K562 (cell line): ENCODE measurements at regions not wholly inside any gene's neighbourhood (a gene's known extent, or its start where the extent isn't known, plus 50 kb on each side); places are given as distances from the start of the nearest gene placed in this dataset.

Source experiments
- ARNT ChIP-seq, 2 experiments: fragments of 450-650 bp; IDR thresholded peaks; 2 replicates each; pipeline ENCODE4 v1.6.1; 2016; ENCODE audit warnings: mild to moderate bottlenecking in 1 of 2
- BMI1 ChIP-seq: fragments of 150-350 bp; IDR thresholded peaks from 2 replicates; pipeline ENCODE4 v1.6.1; 2014; ENCODE audit warnings: low read length
- CBFA2T2 ChIP-seq: fragments of 450-650 bp; conservative IDR thresholded peaks from 2 replicates; pipeline ENCODE4 v1.6.1; 2017; ENCODE audit warnings: mild to moderate bottlenecking
- CCAR2 ChIP-seq: fragments of 200-400 bp; formaldehyde crosslinking; IDR thresholded peaks from 2 replicates; pipeline ENCODE4 v1.6.1; 2017; ENCODE audit warnings: mild to moderate bottlenecking, low read depth, low read length
- CHCHD3 ChIP-seq: fragments of 250-450 bp; sonication (Bioruptor Pico); IDR thresholded peaks from 2 replicates; pipeline ENCODE4 v2.1.2; 2022; ENCODE audit warnings: mild to moderate bottlenecking
- DIDO1 ChIP-seq: fragments of 450-650 bp; IDR thresholded peaks from 2 replicates; pipeline ENCODE4 v1.6.1; 2016; ENCODE audit warnings: low read depth, missing biosample characterization, missing genetic modification characterization
- HEY1 ChIP-seq: fragments of 250-450 bp; sonication (Bioruptor Pico); IDR thresholded peaks from 2 replicates; pipeline ENCODE4 v1.5.0; 2020; ENCODE audit warnings: mild to moderate bottlenecking, moderate library complexity, borderline replicate concordance
- PHF20 ChIP-seq: fragments of 450-650 bp; IDR thresholded peaks from 2 replicates; pipeline ENCODE4 v1.6.1; 2018; ENCODE audit not compliant: partially characterized antibody
- RBM34 ChIP-seq: fragments of 200-400 bp; formaldehyde crosslinking; IDR thresholded peaks from 2 replicates; pipeline ENCODE4 v1.6.1; 2018; ENCODE audit warnings: low read length, borderline replicate concordance; ENCODE audit not compliant: insufficient read depth
- SRSF9 ChIP-seq: fragments of 200-400 bp; formaldehyde crosslinking; IDR thresholded peaks from 2 replicates; pipeline ENCODE4 v1.6.1; 2017; ENCODE audit warnings: low read depth, low read length, borderline replicate concordance
- TCF3 ChIP-seq: sonication (generic); formaldehyde crosslinking; IDR thresholded peaks from 2 replicates; pipeline ENCODE4 v1.4.0; 2020; ENCODE audit warnings: mild to moderate bottlenecking, missing genetic modification reagents
- ZNF133 ChIP-seq: fragments of 250-450 bp; sonication (Bioruptor Pico); IDR thresholded peaks from 2 replicates; pipeline ENCODE4 v1.4.0; 2020; ENCODE audit warnings: mild to moderate bottlenecking
- ZNF184 ChIP-seq: sonication (generic); formaldehyde crosslinking; IDR thresholded peaks from 2 replicates; pipeline ENCODE4 v1.5.0; 2020; ENCODE audit warnings: missing genetic modification reagents
- ZNF212 ChIP-seq: fragments of 450-650 bp; formaldehyde crosslinking; IDR thresholded peaks from 2 replicates; pipeline ENCODE4 v1.4.0; 2020; ENCODE audit warnings: mild to moderate bottlenecking
- ZNF764 ChIP-seq: fragments of 250-450 bp; sonication (Bioruptor Pico); IDR thresholded peaks from 2 replicates; pipeline ENCODE4 v1.4.0; 2020; ENCODE audit warnings: low read depth, mild to moderate bottlenecking, moderate library complexity
- ZNF79 ChIP-seq: fragments of 250-450 bp; sonication (Bioruptor Pico); IDR thresholded peaks from 2 replicates; pipeline ENCODE4 v1.4.0; 2020; ENCODE audit warnings: low read depth, mild to moderate bottlenecking, moderate library complexity
- TF ChIP-seq, protein P1 (sequence below): fragments of 450-650 bp; IDR thresholded peaks from 2 replicates; pipeline ENCODE4 v1.6.1; 2016
- TF ChIP-seq, protein P2 (sequence below): fragments of 450-650 bp; IDR thresholded peaks from 2 replicates; pipeline ENCODE4 v1.6.1; 2016; ENCODE audit warnings: low read depth, mild to moderate bottlenecking, moderate library complexity
- TF ChIP-seq, protein P3 (sequence below): sonication (generic); formaldehyde crosslinking; IDR thresholded peaks from 2 replicates; pipeline ENCODE4 v1.8.1; 2023; ENCODE audit warnings: missing genetic modification reagents, mild to moderate bottlenecking, borderline replicate concordance
- TF ChIP-seq, protein P4 (sequence below), 2 experiments: IDR thresholded peaks; 2 replicates each; pipeline ENCODE4 v1.6.1; 2011; ENCODE audit warnings: borderline replicate concordance in 1 of 2, control low read depth in 1 of 2, low read depth in 1 of 2, low read length in 1 of 2, mild to moderate bottlenecking in 1 of 2, mixed read lengths in 1 of 2, moderate library complexity in 1 of 2; ENCODE audit not compliant: insufficient read depth in 1 of 2, insufficient read length in 1 of 2, poor library complexity in 1 of 2, severe bottlenecking in 1 of 2; ENCODE audit errors: extremely low read depth in 1 of 2
- TF ChIP-seq, protein P5 (sequence below): fragments of 250-450 bp; sonication (Bioruptor Pico); IDR thresholded peaks from 2 replicates; pipeline ENCODE4 v1.8.0; 2021; ENCODE audit warnings: moderate library complexity, mild to moderate bottlenecking, inconsistent platforms

DNA sequence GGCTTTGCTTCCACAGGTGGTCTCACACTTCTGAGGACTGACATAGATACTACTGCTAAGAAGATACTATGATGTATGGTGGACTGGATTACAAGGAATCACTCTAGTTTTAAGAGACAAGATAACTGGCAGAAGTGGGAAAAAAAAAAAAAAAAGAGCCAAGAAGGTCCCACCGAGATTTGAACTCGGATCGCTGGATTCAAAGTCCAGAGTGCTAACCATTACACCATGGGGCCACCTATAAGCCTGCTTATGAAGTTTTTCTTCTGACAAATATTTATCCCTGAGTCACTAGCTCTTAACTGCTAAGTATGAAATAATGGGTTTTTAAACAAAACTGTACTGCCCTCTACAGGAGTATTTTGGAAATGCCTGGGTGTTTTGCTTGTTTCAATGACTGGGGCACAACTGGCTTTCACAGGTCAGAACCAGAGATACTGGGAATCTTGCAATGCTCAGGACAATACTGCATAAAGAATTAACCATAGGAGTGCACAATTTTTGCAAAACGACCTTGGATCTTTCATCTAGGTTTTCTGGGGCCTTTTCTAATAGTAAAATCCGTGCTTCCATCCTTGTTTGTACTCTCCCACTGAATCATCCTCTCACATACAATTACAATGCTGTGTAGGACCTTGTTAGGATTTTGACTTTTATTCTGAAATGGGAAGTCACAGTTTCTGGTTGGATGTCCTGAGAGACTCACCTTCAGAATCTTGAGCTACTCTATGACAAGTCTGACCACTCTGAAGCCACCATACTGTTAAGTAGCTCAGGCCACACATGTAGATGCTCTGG, 116.3 kb downstream of the OR2B2 start (continued):
- TF ChIP-seq, protein P1, sequence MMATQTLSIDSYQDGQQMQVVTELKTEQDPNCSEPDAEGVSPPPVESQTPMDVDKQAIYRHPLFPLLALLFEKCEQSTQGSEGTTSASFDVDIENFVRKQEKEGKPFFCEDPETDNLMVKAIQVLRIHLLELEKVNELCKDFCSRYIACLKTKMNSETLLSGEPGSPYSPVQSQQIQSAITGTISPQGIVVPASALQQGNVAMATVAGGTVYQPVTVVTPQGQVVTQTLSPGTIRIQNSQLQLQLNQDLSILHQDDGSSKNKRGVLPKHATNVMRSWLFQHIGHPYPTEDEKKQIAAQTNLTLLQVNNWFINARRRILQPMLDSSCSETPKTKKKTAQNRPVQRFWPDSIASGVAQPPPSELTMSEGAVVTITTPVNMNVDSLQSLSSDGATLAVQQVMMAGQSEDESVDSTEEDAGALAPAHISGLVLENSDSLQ: no peak
- TF ChIP-seq HEY1 (CRISPR knock-in tag): no peak
- no peak for TF ChIP-seq ZNF184 (CRISPR knock-in tag)
- TF ChIP-seq RBM34: no peak
- TF ChIP-seq TCF3 (CRISPR knock-in tag): no peak
- TF ChIP-seq CBFA2T2: no peak
- no peak for TF ChIP-seq DIDO1 (tag)
- TF ChIP-seq, protein P2, sequence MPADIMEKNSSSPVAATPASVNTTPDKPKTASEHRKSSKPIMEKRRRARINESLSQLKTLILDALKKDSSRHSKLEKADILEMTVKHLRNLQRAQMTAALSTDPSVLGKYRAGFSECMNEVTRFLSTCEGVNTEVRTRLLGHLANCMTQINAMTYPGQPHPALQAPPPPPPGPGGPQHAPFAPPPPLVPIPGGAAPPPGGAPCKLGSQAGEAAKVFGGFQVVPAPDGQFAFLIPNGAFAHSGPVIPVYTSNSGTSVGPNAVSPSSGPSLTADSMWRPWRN: peak; percentile 43
- no peak for TF ChIP-seq ZNF764
- TF ChIP-seq CCAR2: no peak
- TF ChIP-seq ZNF133: no peak
- no peak for TF ChIP-seq BMI1
- 0 out of 2 replicates have a peak, but pooled peaks have one; percentile 43 for TF ChIP-seq CHCHD3
- TF ChIP-seq, protein P3, sequence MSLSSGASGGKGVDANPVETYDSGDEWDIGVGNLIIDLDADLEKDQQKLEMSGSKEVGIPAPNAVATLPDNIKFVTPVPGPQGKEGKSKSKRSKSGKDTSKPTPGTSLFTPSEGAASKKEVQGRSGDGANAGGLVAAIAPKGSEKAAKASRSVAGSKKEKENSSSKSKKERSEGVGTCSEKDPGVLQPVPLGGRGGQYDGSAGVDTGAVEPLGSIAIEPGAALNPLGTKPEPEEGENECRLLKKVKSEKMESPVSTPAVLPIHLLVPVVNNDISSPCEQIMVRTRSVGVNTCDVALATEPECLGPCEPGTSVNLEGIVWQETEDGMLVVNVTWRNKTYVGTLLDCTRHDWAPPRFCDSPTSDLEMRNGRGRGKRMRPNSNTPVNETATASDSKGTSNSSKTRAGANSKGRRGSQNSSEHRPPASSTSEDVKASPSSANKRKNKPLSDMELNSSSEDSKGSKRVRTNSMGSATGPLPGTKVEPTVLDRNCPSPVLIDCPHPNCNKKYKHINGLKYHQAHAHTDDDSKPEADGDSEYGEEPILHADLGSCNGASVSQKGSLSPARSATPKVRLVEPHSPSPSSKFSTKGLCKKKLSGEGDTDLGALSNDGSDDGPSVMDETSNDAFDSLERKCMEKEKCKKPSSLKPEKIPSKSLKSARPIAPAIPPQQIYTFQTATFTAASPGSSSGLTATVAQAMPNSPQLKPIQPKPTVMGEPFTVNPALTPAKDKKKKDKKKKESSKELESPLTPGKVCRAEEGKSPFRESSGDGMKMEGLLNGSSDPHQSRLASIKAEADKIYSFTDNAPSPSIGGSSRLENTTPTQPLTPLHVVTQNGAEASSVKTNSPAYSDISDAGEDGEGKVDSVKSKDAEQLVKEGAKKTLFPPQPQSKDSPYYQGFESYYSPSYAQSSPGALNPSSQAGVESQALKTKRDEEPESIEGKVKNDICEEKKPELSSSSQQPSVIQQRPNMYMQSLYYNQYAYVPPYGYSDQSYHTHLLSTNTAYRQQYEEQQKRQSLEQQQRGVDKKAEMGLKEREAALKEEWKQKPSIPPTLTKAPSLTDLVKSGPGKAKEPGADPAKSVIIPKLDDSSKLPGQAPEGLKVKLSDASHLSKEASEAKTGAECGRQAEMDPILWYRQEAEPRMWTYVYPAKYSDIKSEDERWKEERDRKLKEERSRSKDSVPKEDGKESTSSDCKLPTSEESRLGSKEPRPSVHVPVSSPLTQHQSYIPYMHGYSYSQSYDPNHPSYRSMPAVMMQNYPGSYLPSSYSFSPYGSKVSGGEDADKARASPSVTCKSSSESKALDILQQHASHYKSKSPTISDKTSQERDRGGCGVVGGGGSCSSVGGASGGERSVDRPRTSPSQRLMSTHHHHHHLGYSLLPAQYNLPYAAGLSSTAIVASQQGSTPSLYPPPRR: no peak
- TF ChIP-seq ZNF212 (CRISPR knock-in tag): no peak
- TF ChIP-seq, protein P4, sequence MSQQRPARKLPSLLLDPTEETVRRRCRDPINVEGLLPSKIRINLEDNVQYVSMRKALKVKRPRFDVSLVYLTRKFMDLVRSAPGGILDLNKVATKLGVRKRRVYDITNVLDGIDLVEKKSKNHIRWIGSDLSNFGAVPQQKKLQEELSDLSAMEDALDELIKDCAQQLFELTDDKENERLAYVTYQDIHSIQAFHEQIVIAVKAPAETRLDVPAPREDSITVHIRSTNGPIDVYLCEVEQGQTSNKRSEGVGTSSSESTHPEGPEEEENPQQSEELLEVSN (IDR thresholded peaks at IDR 0.05; ENCODE audit: borderline replicate concordance in 1 of 2, extremely low read depth in 1 of 2, insufficient read depth in 1 of 2, insufficient read length in 1 of 2, low read depth in 1 of 2, low read length in 1 of 2, poor library complexity in 1 of 2, severe bottlenecking in 1 of 2): no peak
- TF ChIP-seq ZNF79 (CRISPR knock-in tag): no peak
- TF ChIP-seq, protein P5, sequence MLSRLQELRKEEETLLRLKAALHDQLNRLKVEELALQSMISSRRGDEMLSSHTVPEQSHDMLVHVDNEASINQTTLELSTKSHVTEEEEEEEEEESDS: no peak
- TF ChIP-seq SRSF9: no peak
- peak; percentile 49 for TF ChIP-seq PHF20
- TF ChIP-seq ARNT (IDR thresholded peaks at IDR 0.05): peak; percentile 68 to 95; a peak in 2 of 4 replicates
